GM12878 (cell line): ENCODE measurements at regions not wholly inside any gene's neighbourhood (a gene's known extent, or its start where the extent isn't known, plus 50 kb on each side); places are given as distances from the start of the nearest gene placed in this dataset.

Source experiments
- ATAC-seq: fragments of 200-7000 bp; cut with Tn5 transposase; 3 replicates; pipeline ENCODE4 v1.9.1; 2020; ENCODE audit warnings: mild to moderate bottlenecking, moderate library complexity
- BruUV-seq: library from RNA; stranded (reverse); fragments of 400-500 nt; replicated peaks from 2 replicates; lab custom pipeline; 2021; lab: Mats Ljungman, UMichigan
- CTCF ChIA-PET: fragments of 300-600 bp; sonication (Branson Sonifier 250); formaldehyde crosslinking; extraction: SDS; loops from one replicate; lab custom pipeline; 2021; ENCODE audit warnings: inconsistent platforms; lab: Yijun Ruan, JAX
- POLR2A ChIA-PET: fragments of 350-600 bp; formaldehyde crosslinking; extraction: SDS; loops from one replicate; lab custom pipeline; 2021; ENCODE audit warnings: inconsistent platforms; lab: Charles Lee
- RAD21 ChIA-PET: fragments of 300-600 bp; sonication (Branson Sonifier 250); formaldehyde crosslinking; loops from one replicate; lab custom pipeline; 2023; ENCODE audit warnings: antibody characterized with exemption; ENCODE audit not compliant: unreplicated experiment; lab: Charles Lee
- SMC1A ChIA-PET: fragments of 300-600 bp; sonication (Branson Sonifier 250); formaldehyde crosslinking; loops from one replicate; lab custom pipeline; 2023; ENCODE audit not compliant: unreplicated experiment, uncharacterized antibody; lab: Charles Lee
- DNase-seq: peaks from one replicate; pipeline ENCODE4 v3.0.0-alpha.2; 2011; ENCODE audit warnings: low read depth, low spot score
- FAIRE-seq: peaks from 3 replicates; lab custom pipeline; 2011; peaks lifted over from hg19 to GRCh38; lab: Jason Lieb, UNC
- H2AFZ ChIP-seq: 2 replicates; pipeline ENCODE4 v1.6.0; 2011; ENCODE audit warnings: low read depth, low read length, control low read depth; ENCODE audit not compliant: control insufficient read depth
- H3K27ac ChIP-seq: 2 replicates; pipeline ENCODE4 v1.5.1; 2011; ENCODE audit warnings: control low read depth; ENCODE audit not compliant: control insufficient read depth, insufficient read depth
- H3K27me3 ChIP-seq, 2 experiments: replicated peaks in 1 of 2; 2 replicates each; pipeline versions ENCODE4 v1.6.0 to v1.6.1; 2011; ENCODE audit warnings: low read length in 1 of 2; ENCODE audit not compliant: control insufficient read depth in 2 of 2, insufficient read depth in 2 of 2
- H3K36me3 ChIP-seq, 2 experiments: 2 replicates each; pipeline ENCODE4 v1.5.1; 2011; ENCODE audit warnings: low read length in 1 of 2; ENCODE audit not compliant: control insufficient read depth in 2 of 2, insufficient read depth in 2 of 2
- H3K4me1 ChIP-seq: 2 replicates; pipeline ENCODE4 v1.6.1; 2011; ENCODE audit warnings: mild to moderate bottlenecking, low read length, moderate library complexity, mixed read lengths; ENCODE audit not compliant: control insufficient read depth, insufficient read depth
- H3K4me2 ChIP-seq: 2 replicates; pipeline ENCODE4 v1.6.0; 2011; ENCODE audit warnings: control low read depth; ENCODE audit not compliant: control insufficient read depth, insufficient read depth
- H3K4me3 ChIP-seq: fragments of 200-600 bp; sonication (generic); 2 replicates; pipeline ENCODE4 v1.5.1; 2016
- H3K79me2 ChIP-seq: 2 replicates; pipeline ENCODE4 v1.6.0; 2011; ENCODE audit warnings: low read length; ENCODE audit not compliant: control insufficient read depth, insufficient read depth
- H3K9ac ChIP-seq: 2 replicates; pipeline ENCODE4 v1.8.0; 2011; ENCODE audit warnings: low read length, control low read depth, mixed read lengths; ENCODE audit not compliant: control insufficient read depth, insufficient read depth
- H3K9me3 ChIP-seq: replicated peaks from 3 replicates; pipeline ENCODE4 v1.5.1; 2011; ENCODE audit warnings: mild to moderate bottlenecking, low read length; ENCODE audit not compliant: control insufficient read depth, insufficient read depth
- H4K20me1 ChIP-seq: 2 replicates; pipeline ENCODE4 v1.6.0; 2011; ENCODE audit not compliant: control insufficient read depth, insufficient read depth
- REST ChIP-seq: IDR thresholded peaks from 2 replicates; pipeline ENCODE4 v1.6.1; 2012; ENCODE audit warnings: mild to moderate bottlenecking, low read depth, low read length
- SRF ChIP-seq, 2 experiments: IDR thresholded peaks; 2 replicates each; pipeline ENCODE4 v1.6.1; 2011; ENCODE audit warnings: low read depth in 2 of 2, low read length in 2 of 2, mild to moderate bottlenecking in 1 of 2, moderate library complexity in 1 of 2
- WGBS: methylation state at CpG from one replicate; pipeline ENCODE4 v1.1.6; 2016; ENCODE audit warnings: low lambda C conversion rate; ENCODE audit not compliant: insufficient replicate concordance, insufficient coverage; ENCODE audit errors: missing lambda C conversion rate; 5-methylcytosine and 5-hydroxymethylcytosine counted together
- in situ Hi-C: fragments of 300-500 bp; cut with MboI; formaldehyde crosslinking; loops from 9 replicates; pipeline ENCODE4 v1.14.3; 2018; ENCODE audit warnings: mixed read lengths
- intact Hi-C: fragments of 100-400 bp; cut with micrococcal nuclease; formaldehyde crosslinking; loops from one replicate; pipeline ENCODE4 v1.14.2; 2022; ENCODE audit not compliant: unreplicated experiment

GRCh38 chr18:46379323-46379950, 275.3 kb downstream of the HAUS1 start:
- in situ Hi-C loops = no loop called here

More at GRCh38 chr18:46379323-46379950, 275.3 kb downstream of the HAUS1 start:
- no peaks in the 10 kb centered on the region for H3K4me1 ChIP-seq
- H3K4me2 ChIP-seq = no peak overlapping the region
- no peaks in the 10 kb centered on the region for H3K36me3 ChIP-seq
- ChIA-PET RAD21 (no interaction called here), CTCF (no interaction called here), POLR2A (no interaction called here), SMC1A (no interaction called here)
- peak; percentile 45; the same call in 1 of the 2 replicates for TF ChIP-seq REST
- TF ChIP-seq SRF (IDR thresholded peaks at IDR 0.05; ENCODE audit: low read depth in 2 of 2, low read length in 2 of 2) = no peak
- no peak overlapping the region for H3K4me3 ChIP-seq
- ATAC-seq (no peak), FAIRE-seq (no peak), DNase-seq (no peak)
- no peak overlapping the region for H3K27ac ChIP-seq
- no peak overlapping the region for H2AFZ ChIP-seq
- no peaks in the 10 kb centered on the region for H3K9me3 ChIP-seq
- intact Hi-C loops = no loop called here
- no peak overlapping the region for H3K9ac ChIP-seq
- peaks cover 0 to 2% of the 10 kb centered on the region in 2 experiments; a peak in 1 of 4 replicates for H3K27me3 ChIP-seq
- 41% methylated on average over 11 of the region's 11 CpGs for WGBS
- no peaks in the 10 kb centered on the region for H3K79me2 ChIP-seq
- no TSS peak for BruUV-seq
- no peaks in the 10 kb centered on the region for H4K20me1 ChIP-seq
